ENCODE measurements at regions not wholly inside any gene's neighbourhood (a gene's known extent, or its start where the extent isn't known, plus 50 kb on each side); places are given as distances from the start of the nearest gene placed in this dataset.

GRCh38 chr12:30428098-30428497 lies 267.6 kb downstream of the IPO8 start:
- Histone ChIP-seq H3K9me3 (ENCODE audit: control insufficient read depth, low read length) (peaks cover 7% of the 10 kb centered on the region), H3K4me3 (ENCODE audit: low read length) (no peak overlapping the region), H3K36me3 (ENCODE audit: control insufficient read depth, insufficient read depth, low read length, severe bottlenecking) (no peaks in the 10 kb centered on the region), H3K4me1 (ENCODE audit: control insufficient read depth, insufficient read depth, low read length) (no peaks in the 10 kb centered on the region), H3K9ac (ENCODE audit: low read length) (no peak overlapping the region), H3K27me3 (replicated peaks; ENCODE audit: control insufficient read depth, insufficient read depth, low read length) (no peaks in the 10 kb centered on the region)
- no peak for DNase-seq (ENCODE audit: low read depth)

- Histone ChIP-seq H3K9ac (ENCODE audit: low read length) (no peak overlapping the region), H3K27me3 (replicated peaks; ENCODE audit: control insufficient read depth, insufficient read depth, low read length) (no peaks in the 10 kb centered on the region), H3K9me3 (ENCODE audit: control insufficient read depth, low read length) (peaks cover 7% of the 10 kb centered on the region), H3K4me3 (ENCODE audit: low read length) (no peak overlapping the region), H3K36me3 (ENCODE audit: control insufficient read depth, insufficient read depth, low read length, severe bottlenecking) (no peaks in the 10 kb centered on the region), H3K4me1 (ENCODE audit: control insufficient read depth, insufficient read depth, low read length) (no peaks in the 10 kb centered on the region)
- DNase-seq (ENCODE audit: low read depth), result no peak
Measured at GRCh38 chr12:30427555-30427954, 268.1 kb downstream of the IPO8 start.

GRCh38 chr12:30425445-30425844 lies 270.2 kb downstream of the IPO8 start:
- no peak overlapping the region for H3K4me3 ChIP-seq (ENCODE audit: low read length)
- H3K9me3 ChIP-seq (ENCODE audit: control insufficient read depth, low read length), result peaks cover 7% of the 10 kb centered on the region
- H3K9ac ChIP-seq (ENCODE audit: low read length), result no peak overlapping the region
- H3K27me3 ChIP-seq (replicated peaks; ENCODE audit: control insufficient read depth, insufficient read depth, low read length), result no peaks in the 10 kb centered on the region
- peaks cover 14% of the 10 kb centered on the region for H3K4me1 ChIP-seq (ENCODE audit: control insufficient read depth, insufficient read depth, low read length)
- DNase-seq (ENCODE audit: low read depth), result no peak
- no peaks in the 10 kb centered on the region for H3K36me3 ChIP-seq (ENCODE audit: control insufficient read depth, insufficient read depth, low read length, severe bottlenecking)

GRCh38 chr12:30423330-30423729 lies 272.3 kb downstream of the IPO8 start:
- no peaks in the 10 kb centered on the region for H3K27me3 ChIP-seq (replicated peaks; ENCODE audit: control insufficient read depth, insufficient read depth, low read length)
- no peak for DNase-seq (ENCODE audit: low read depth)
- H3K4me3 ChIP-seq (ENCODE audit: low read length), result no peak overlapping the region
- no peaks in the 10 kb centered on the region for H3K36me3 ChIP-seq (ENCODE audit: control insufficient read depth, insufficient read depth, low read length, severe bottlenecking)
- H3K9me3 ChIP-seq (ENCODE audit: control insufficient read depth, low read length), result peaks cover 7% of the 10 kb centered on the region
- no peak overlapping the region for H3K9ac ChIP-seq (ENCODE audit: low read length)
- peaks cover 24% of the 10 kb centered on the region for H3K4me1 ChIP-seq (ENCODE audit: control insufficient read depth, insufficient read depth, low read length)

- DNase-seq (ENCODE audit: low read depth), result no peak
- Histone ChIP-seq H3K4me3 (ENCODE audit: low read length) (no peak overlapping the region), H3K36me3 (ENCODE audit: control insufficient read depth, insufficient read depth, low read length, severe bottlenecking) (no peaks in the 10 kb centered on the region), H3K27me3 (replicated peaks; ENCODE audit: control insufficient read depth, insufficient read depth, low read length) (no peaks in the 10 kb centered on the region), H3K9ac (ENCODE audit: low read length) (no peak overlapping the region), H3K9me3 (ENCODE audit: control insufficient read depth, low read length) (peaks cover 7% of the 10 kb centered on the region), H3K4me1 (ENCODE audit: control insufficient read depth, insufficient read depth, low read length) (peaks cover 29% of the 10 kb centered on the region)
Measured at GRCh38 chr12:30422844-30423243, 272.8 kb downstream of the IPO8 start.

- Histone ChIP-seq H3K4me1 (ENCODE audit: control insufficient read depth, insufficient read depth, low read length) (peaks cover 38% of the 10 kb centered on the region), H3K4me3 (ENCODE audit: low read length) (no peak overlapping the region), H3K27me3 (replicated peaks; ENCODE audit: control insufficient read depth, insufficient read depth, low read length) (no peaks in the 10 kb centered on the region), H3K9me3 (ENCODE audit: control insufficient read depth, low read length) (peaks cover 6% of the 10 kb centered on the region), H3K36me3 (ENCODE audit: control insufficient read depth, insufficient read depth, low read length, severe bottlenecking) (no peaks in the 10 kb centered on the region), H3K9ac (ENCODE audit: low read length) (no peak overlapping the region)
- DNase-seq (ENCODE audit: low read depth), result peak; percentile 15
Measured at GRCh38 chr12:30420561-30420960, 275.1 kb downstream of the IPO8 start.

- Histone ChIP-seq H3K9ac (ENCODE audit: low read length) (peak overlapping the region; percentile 54), H3K4me3 (ENCODE audit: low read length) (peak overlapping the region; percentile 56), H3K4me1 (ENCODE audit: control insufficient read depth, insufficient read depth, low read length) (peaks cover 38% of the 10 kb centered on the region), H3K9me3 (ENCODE audit: control insufficient read depth, low read length) (no peaks in the 10 kb centered on the region), H3K27me3 (replicated peaks; ENCODE audit: control insufficient read depth, insufficient read depth, low read length) (no peaks in the 10 kb centered on the region), H3K36me3 (ENCODE audit: control insufficient read depth, insufficient read depth, low read length, severe bottlenecking) (no peaks in the 10 kb centered on the region)
- DNase-seq (ENCODE audit: low read depth), result peak; percentile 31
Measured at GRCh38 chr12:30417697-30418231, 277.9 kb downstream of the IPO8 start.

GRCh38 chr12:30416631-30417030 lies 279.0 kb downstream of the IPO8 start:
- Histone ChIP-seq H3K36me3 (ENCODE audit: control insufficient read depth, insufficient read depth, low read length, severe bottlenecking) (no peaks in the 10 kb centered on the region), H3K9me3 (ENCODE audit: control insufficient read depth, low read length) (no peaks in the 10 kb centered on the region), H3K27me3 (replicated peaks; ENCODE audit: control insufficient read depth, insufficient read depth, low read length) (no peaks in the 10 kb centered on the region), H3K4me3 (ENCODE audit: low read length) (no peak overlapping the region), H3K9ac (ENCODE audit: low read length) (no peak overlapping the region), H3K4me1 (ENCODE audit: control insufficient read depth, insufficient read depth, low read length) (peaks cover 35% of the 10 kb centered on the region)
- DNase-seq (ENCODE audit: low read depth), result no peak

- H3K36me3 ChIP-seq (ENCODE audit: control insufficient read depth, insufficient read depth, low read length, severe bottlenecking), result no peaks in the 10 kb centered on the region
Measured at GRCh38 chr12:30415777-30416176, 279.9 kb downstream of the IPO8 start.

GRCh38 chr12:30414507-30414906 lies 281.2 kb downstream of the IPO8 start:
- H3K36me3 ChIP-seq (ENCODE audit: control insufficient read depth, insufficient read depth, low read length, severe bottlenecking), result no peaks in the 10 kb centered on the region
- H3K4me3 ChIP-seq (ENCODE audit: low read length), result no peak overlapping the region
- DNase-seq (ENCODE audit: low read depth), result no peak
- no peaks in the 10 kb centered on the region for H3K9me3 ChIP-seq (ENCODE audit: control insufficient read depth, low read length)
- H3K27me3 ChIP-seq (replicated peaks; ENCODE audit: control insufficient read depth, insufficient read depth, low read length), result no peaks in the 10 kb centered on the region
- no peak overlapping the region for H3K9ac ChIP-seq (ENCODE audit: low read length)
- peaks cover 21% of the 10 kb centered on the region for H3K4me1 ChIP-seq (ENCODE audit: control insufficient read depth, insufficient read depth, low read length)

More at GRCh38 chr12:30415777-30416176, 279.9 kb downstream of the IPO8 start:
- Histone ChIP-seq H3K4me3 (ENCODE audit: low read length) (no peak overlapping the region), H3K27me3 (replicated peaks; ENCODE audit: control insufficient read depth, insufficient read depth, low read length) (no peaks in the 10 kb centered on the region), H3K4me1 (ENCODE audit: control insufficient read depth, insufficient read depth, low read length) (peaks cover 27% of the 10 kb centered on the region), H3K9me3 (ENCODE audit: control insufficient read depth, low read length) (no peaks in the 10 kb centered on the region), H3K9ac (ENCODE audit: low read length) (no peak overlapping the region)
- DNase-seq (ENCODE audit: low read depth), result no peak

GRCh38 chr12:30400349-30400748 lies 295.3 kb downstream of the IPO8 start:
- no peak for DNase-seq (ENCODE audit: low read depth)
- peaks cover 38% of the 10 kb centered on the region for H3K9me3 ChIP-seq (ENCODE audit: control insufficient read depth, low read length)
- no peaks in the 10 kb centered on the region for H3K36me3 ChIP-seq (ENCODE audit: control insufficient read depth, insufficient read depth, low read length, severe bottlenecking)
- H3K4me1 ChIP-seq (ENCODE audit: control insufficient read depth, insufficient read depth, low read length), result no peaks in the 10 kb centered on the region
- H3K27me3 ChIP-seq (replicated peaks; ENCODE audit: control insufficient read depth, insufficient read depth, low read length), result no peaks in the 10 kb centered on the region
- no peak overlapping the region for H3K9ac ChIP-seq (ENCODE audit: low read length)
- no peak overlapping the region for H3K4me3 ChIP-seq (ENCODE audit: low read length)

GRCh38 chr12:30399859-30400258 lies 295.8 kb downstream of the IPO8 start:
- Histone ChIP-seq H3K4me3 (ENCODE audit: low read length) (no peak overlapping the region), H3K9me3 (ENCODE audit: control insufficient read depth, low read length) (peaks cover 39% of the 10 kb centered on the region), H3K36me3 (ENCODE audit: control insufficient read depth, insufficient read depth, low read length, severe bottlenecking) (no peaks in the 10 kb centered on the region), H3K4me1 (ENCODE audit: control insufficient read depth, insufficient read depth, low read length) (no peaks in the 10 kb centered on the region), H3K27me3 (replicated peaks; ENCODE audit: control insufficient read depth, insufficient read depth, low read length) (no peaks in the 10 kb centered on the region), H3K9ac (ENCODE audit: low read length) (no peak overlapping the region)
- no peak for DNase-seq (ENCODE audit: low read depth)
